ENCODE measurements at regions not wholly inside any gene's neighbourhood (a gene's known extent, or its start where the extent isn't known, plus 50 kb on each side); places are given as distances from the start of the nearest gene placed in this dataset.
A peak's percentile ranks its signal among the peaks of the same experiment; 100 is the strongest.
"Not testable (repeated sequence)": the region's sequence is repeated elsewhere in the genome, so short reads cannot be mapped to it uniquely, and the experiment has no call there.

GRCh38 chr14:104308534-104308933 is 170.1 kb downstream of the KIF26A start:
- not testable (repeated sequence) for H3K23ac ChIP-seq (ENCODE audit: low read length); H3K4me1 ChIP-seq (ENCODE audit: control insufficient read depth in 1 of 2, insufficient read depth in 2 of 2, low read length in 2 of 2); DNase-seq; H3K14ac ChIP-seq (ENCODE audit: low read length); H3K79me1 ChIP-seq (ENCODE audit: low read length); H2AK5ac ChIP-seq (ENCODE audit: low read length); H3K18ac ChIP-seq (ENCODE audit: low read length); H2AFZ ChIP-seq (ENCODE audit: insufficient read depth, low read length, poor library complexity); H2BK120ac ChIP-seq (ENCODE audit: insufficient read depth, low read length, poor library complexity); H4K8ac ChIP-seq (ENCODE audit: low read depth, low read length); H3K79me2 ChIP-seq (ENCODE audit: control insufficient read depth, insufficient read depth, low read length, poor library complexity); H2BK5ac ChIP-seq (ENCODE audit: low read depth, low read length, poor library complexity); H3K27ac ChIP-seq (ENCODE audit: low read depth, low read length); H4K12ac ChIP-seq (ENCODE audit: low read depth, low read length); H3K4me3 ChIP-seq (ENCODE audit: low read depth, low read length); H3K4ac ChIP-seq (ENCODE audit: low read depth, low read length); H2BK12ac ChIP-seq (ENCODE audit: low read length); H3K4me2 ChIP-seq (ENCODE audit: low read length); H3K9ac ChIP-seq (ENCODE audit: low read length); H3K36me3 ChIP-seq (ENCODE audit: control insufficient read depth in 1 of 2, insufficient read depth in 2 of 2, low read length in 2 of 2); H3K27me3 ChIP-seq (ENCODE audit: insufficient read depth, low read length); H4K91ac ChIP-seq (ENCODE audit: low read depth, low read length)
- WGBS (ENCODE audit: extremely low coverage, insufficient coverage, insufficient read length) = no CpG with 5 or more reads among the region's 10 CpGs
- peaks cover 20% of the 10 kb centered on the region for H3K9me3 ChIP-seq (ENCODE audit: insufficient read depth, low read depth, low read length)

- H3K4me1 ChIP-seq (ENCODE audit: control insufficient read depth in 1 of 2, insufficient read depth in 2 of 2, low read length in 2 of 2) = no peaks in the 10 kb centered on the region
- no peak overlapping the region for H4K8ac ChIP-seq (ENCODE audit: low read depth, low read length)
- no peaks in the 10 kb centered on the region for H3K79me1 ChIP-seq (ENCODE audit: low read length)
- H3K9ac ChIP-seq (ENCODE audit: low read length) = no peak overlapping the region
- peak overlapping the region; percentile 10 for H3K4me3 ChIP-seq (ENCODE audit: low read depth, low read length)
- no peak overlapping the region for H3K23ac ChIP-seq (ENCODE audit: low read length)
- H4K12ac ChIP-seq (ENCODE audit: low read depth, low read length) = no peak overlapping the region
- no peak overlapping the region for H2AFZ ChIP-seq (ENCODE audit: insufficient read depth, low read length, poor library complexity)
- no peak overlapping the region for H2BK12ac ChIP-seq (ENCODE audit: low read length)
- H3K18ac ChIP-seq (ENCODE audit: low read length) = no peak overlapping the region
- no peaks in the 10 kb centered on the region for H3K79me2 ChIP-seq (ENCODE audit: control insufficient read depth, insufficient read depth, low read length, poor library complexity)
- H4K91ac ChIP-seq (ENCODE audit: low read depth, low read length) = no peak overlapping the region
- H3K14ac ChIP-seq (ENCODE audit: low read length) = no peak overlapping the region
- H3K4ac ChIP-seq (ENCODE audit: low read depth, low read length) = no peak overlapping the region
- H3K36me3 ChIP-seq (ENCODE audit: control insufficient read depth in 1 of 2, insufficient read depth in 2 of 2, low read length in 2 of 2) = no peaks in the 10 kb centered on the region
- no peak overlapping the region for H2AK5ac ChIP-seq (ENCODE audit: low read length)
- H2BK120ac ChIP-seq (ENCODE audit: insufficient read depth, low read length, poor library complexity) = no peak overlapping the region
- no CpG with 5 or more reads among the region's 8 CpGs for WGBS (ENCODE audit: extremely low coverage, insufficient coverage, insufficient read length)
- no peaks in the 10 kb centered on the region for H3K27me3 ChIP-seq (ENCODE audit: insufficient read depth, low read length)
- H3K4me2 ChIP-seq (ENCODE audit: low read length) = no peak overlapping the region
- H2BK5ac ChIP-seq (ENCODE audit: low read depth, low read length, poor library complexity) = no peak overlapping the region
- H3K27ac ChIP-seq (ENCODE audit: low read depth, low read length) = no peak overlapping the region
- H3K9me3 ChIP-seq (ENCODE audit: insufficient read depth, low read depth, low read length) = peaks cover 18% of the 10 kb centered on the region
- DNase-seq = no peak
Measured at GRCh38 chr14:104309657-104310369, 171.4 kb downstream of the KIF26A start.

- no peaks in the 10 kb centered on the region for H3K4me1 ChIP-seq (ENCODE audit: control insufficient read depth in 1 of 2, insufficient read depth in 2 of 2, low read length in 2 of 2)
- no peak overlapping the region for H2BK5ac ChIP-seq (ENCODE audit: low read depth, low read length, poor library complexity)
- H4K8ac ChIP-seq (ENCODE audit: low read depth, low read length) = no peak overlapping the region
- no peak overlapping the region for H4K12ac ChIP-seq (ENCODE audit: low read depth, low read length)
- no peak overlapping the region for H3K23ac ChIP-seq (ENCODE audit: low read length)
- H2BK12ac ChIP-seq (ENCODE audit: low read length) = no peak overlapping the region
- H2BK120ac ChIP-seq (ENCODE audit: insufficient read depth, low read length, poor library complexity) = no peak overlapping the region
- no peak overlapping the region for H3K18ac ChIP-seq (ENCODE audit: low read length)
- H3K9me3 ChIP-seq (ENCODE audit: insufficient read depth, low read depth, low read length) = peaks cover 22% of the 10 kb centered on the region
- H3K27ac ChIP-seq (ENCODE audit: low read depth, low read length) = no peak overlapping the region
- no peak overlapping the region for H3K4me3 ChIP-seq (ENCODE audit: low read depth, low read length)
- no peak overlapping the region for H2AFZ ChIP-seq (ENCODE audit: insufficient read depth, low read length, poor library complexity)
- DNase-seq = no peak
- H3K14ac ChIP-seq (ENCODE audit: low read length) = no peak overlapping the region
- WGBS (ENCODE audit: extremely low coverage, insufficient coverage, insufficient read length) = no CpG with 5 or more reads among the region's 4 CpGs
- H3K79me2 ChIP-seq (ENCODE audit: control insufficient read depth, insufficient read depth, low read length, poor library complexity) = no peaks in the 10 kb centered on the region
- H3K79me1 ChIP-seq (ENCODE audit: low read length) = no peaks in the 10 kb centered on the region
- no peak overlapping the region for H3K9ac ChIP-seq (ENCODE audit: low read length)
- no peak overlapping the region for H3K4me2 ChIP-seq (ENCODE audit: low read length)
- no peak overlapping the region for H4K91ac ChIP-seq (ENCODE audit: low read depth, low read length)
- no peak overlapping the region for H2AK5ac ChIP-seq (ENCODE audit: low read length)
- no peak overlapping the region for H3K4ac ChIP-seq (ENCODE audit: low read depth, low read length)
- H3K27me3 ChIP-seq (ENCODE audit: insufficient read depth, low read length) = no peaks in the 10 kb centered on the region
- no peaks in the 10 kb centered on the region for H3K36me3 ChIP-seq (ENCODE audit: control insufficient read depth in 1 of 2, insufficient read depth in 2 of 2, low read length in 2 of 2)
Measured at GRCh38 chr14:104311358-104311757, 173.0 kb downstream of the KIF26A start.

GRCh38 chr14:104313674-104314073 is 175.3 kb downstream of the KIF26A start:
- WGBS (ENCODE audit: extremely low coverage, insufficient coverage, insufficient read length) = no CpG with 5 or more reads among the region's 4 CpGs
- H2AFZ ChIP-seq (ENCODE audit: insufficient read depth, low read length, poor library complexity) = no peak overlapping the region
- H4K91ac ChIP-seq (ENCODE audit: low read depth, low read length) = no peak overlapping the region
- H2AK5ac ChIP-seq (ENCODE audit: low read length) = no peak overlapping the region
- H3K79me1 ChIP-seq (ENCODE audit: low read length) = no peaks in the 10 kb centered on the region
- H3K27ac ChIP-seq (ENCODE audit: low read depth, low read length) = no peak overlapping the region
- H3K4me2 ChIP-seq (ENCODE audit: low read length) = no peak overlapping the region
- H4K8ac ChIP-seq (ENCODE audit: low read depth, low read length) = no peak overlapping the region
- no peak overlapping the region for H3K23ac ChIP-seq (ENCODE audit: low read length)
- no peak overlapping the region for H3K14ac ChIP-seq (ENCODE audit: low read length)
- no peak overlapping the region for H4K12ac ChIP-seq (ENCODE audit: low read depth, low read length)
- no peaks in the 10 kb centered on the region for H3K79me2 ChIP-seq (ENCODE audit: control insufficient read depth, insufficient read depth, low read length, poor library complexity)
- peaks cover 15% of the 10 kb centered on the region for H3K9me3 ChIP-seq (ENCODE audit: insufficient read depth, low read depth, low read length)
- no peaks in the 10 kb centered on the region for H3K4me1 ChIP-seq (ENCODE audit: control insufficient read depth in 1 of 2, insufficient read depth in 2 of 2, low read length in 2 of 2)
- no peaks in the 10 kb centered on the region for H3K27me3 ChIP-seq (ENCODE audit: insufficient read depth, low read length)
- no peak for DNase-seq
- no peak overlapping the region for H2BK12ac ChIP-seq (ENCODE audit: low read length)
- H3K4me3 ChIP-seq (ENCODE audit: low read depth, low read length) = no peak overlapping the region
- no peak overlapping the region for H3K9ac ChIP-seq (ENCODE audit: low read length)
- H3K4ac ChIP-seq (ENCODE audit: low read depth, low read length) = no peak overlapping the region
- H2BK5ac ChIP-seq (ENCODE audit: low read depth, low read length, poor library complexity) = no peak overlapping the region
- no peak overlapping the region for H3K18ac ChIP-seq (ENCODE audit: low read length)
- H2BK120ac ChIP-seq (ENCODE audit: insufficient read depth, low read length, poor library complexity) = no peak overlapping the region
- no peaks in the 10 kb centered on the region for H3K36me3 ChIP-seq (ENCODE audit: control insufficient read depth in 1 of 2, insufficient read depth in 2 of 2, low read length in 2 of 2)
